ENCODE measurements at regions not wholly inside any gene's neighbourhood (a gene's known extent, or its start where the extent isn't known, plus 50 kb on each side); places are given as distances from the start of the nearest gene placed in this dataset.
"Not testable (repeated sequence)": the region's sequence is repeated elsewhere in the genome, so short reads cannot be mapped to it uniquely, and the experiment has no call there.

GRCh38 chr15:60181957-60182356 is 177.8 kb downstream of the FOXB1 start:
- TF ChIP-seq, protein P1, sequence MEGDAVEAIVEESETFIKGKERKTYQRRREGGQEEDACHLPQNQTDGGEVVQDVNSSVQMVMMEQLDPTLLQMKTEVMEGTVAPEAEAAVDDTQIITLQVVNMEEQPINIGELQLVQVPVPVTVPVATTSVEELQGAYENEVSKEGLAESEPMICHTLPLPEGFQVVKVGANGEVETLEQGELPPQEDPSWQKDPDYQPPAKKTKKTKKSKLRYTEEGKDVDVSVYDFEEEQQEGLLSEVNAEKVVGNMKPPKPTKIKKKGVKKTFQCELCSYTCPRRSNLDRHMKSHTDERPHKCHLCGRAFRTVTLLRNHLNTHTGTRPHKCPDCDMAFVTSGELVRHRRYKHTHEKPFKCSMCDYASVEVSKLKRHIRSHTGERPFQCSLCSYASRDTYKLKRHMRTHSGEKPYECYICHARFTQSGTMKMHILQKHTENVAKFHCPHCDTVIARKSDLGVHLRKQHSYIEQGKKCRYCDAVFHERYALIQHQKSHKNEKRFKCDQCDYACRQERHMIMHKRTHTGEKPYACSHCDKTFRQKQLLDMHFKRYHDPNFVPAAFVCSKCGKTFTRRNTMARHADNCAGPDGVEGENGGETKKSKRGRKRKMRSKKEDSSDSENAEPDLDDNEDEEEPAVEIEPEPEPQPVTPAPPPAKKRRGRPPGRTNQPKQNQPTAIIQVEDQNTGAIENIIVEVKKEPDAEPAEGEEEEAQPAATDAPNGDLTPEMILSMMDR (IDR thresholded peaks at IDR 0.05; ENCODE audit: insufficient read depth, low read depth, low read length): not testable (repeated sequence)
- not testable (repeated sequence) for TF ChIP-seq EZH2 (IDR thresholded peaks at IDR 0.05; ENCODE audit: insufficient read depth, low read length)
